NT2/D1 (cell line): ENCODE measurements at regions not wholly inside any gene's neighbourhood (a gene's known extent, or its start where the extent isn't known, plus 50 kb on each side); places are given as distances from the start of the nearest gene placed in this dataset.

Source experiments
- SUZ12 ChIP-seq: IDR thresholded peaks from 2 replicates; pipeline ENCODE4 v1.6.1; 2011; ENCODE audit not compliant: insufficient read length, insufficient read depth; ENCODE audit errors: extremely low read depth
- YY1 ChIP-seq: IDR thresholded peaks from 2 replicates; pipeline ENCODE4 v1.6.1; 2011; ENCODE audit not compliant: insufficient read length, insufficient read depth
- ZNF274 ChIP-seq: IDR thresholded peaks from 2 replicates; pipeline ENCODE4 v1.6.1; 2011; ENCODE audit warnings: mild to moderate bottlenecking, low read depth, low read length

DNA sequence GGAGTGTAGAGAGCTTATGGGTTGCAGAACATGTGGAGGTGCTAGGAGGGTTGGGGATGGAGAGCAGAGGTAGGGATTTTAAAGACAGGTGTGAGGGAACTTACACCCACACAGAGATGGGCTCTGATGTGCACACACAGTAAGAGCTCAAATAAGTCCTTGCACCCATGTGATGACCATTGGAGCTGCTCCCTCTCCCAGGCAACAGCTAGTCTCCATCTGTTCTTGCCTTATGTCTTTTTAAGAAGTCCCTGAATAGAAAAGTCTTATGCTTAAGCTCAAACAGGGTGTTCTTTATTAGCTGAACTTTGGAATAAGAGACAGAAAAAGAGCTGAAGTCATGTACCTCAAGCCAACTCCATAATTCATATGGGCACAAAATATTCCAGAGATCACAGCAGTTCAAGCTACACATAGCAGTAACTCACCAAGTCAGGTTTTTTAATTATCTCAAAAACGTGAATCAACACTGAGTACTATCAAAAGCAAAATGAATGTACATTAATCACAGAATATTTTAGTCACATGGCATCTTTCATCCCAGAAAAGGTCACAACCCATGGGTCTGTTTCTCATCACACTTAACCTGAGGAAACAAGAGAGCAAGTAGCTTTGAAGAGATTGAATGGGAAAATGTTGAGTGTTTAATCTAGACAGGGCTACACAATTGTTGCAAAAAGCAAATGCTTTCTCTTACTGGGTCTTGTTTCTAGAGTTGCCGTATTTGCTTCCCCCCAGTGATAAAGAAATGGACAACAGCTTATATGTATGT is 1513.6 kb upstream of the SEL1L start:
- no peak for TF ChIP-seq SUZ12
- no peak for TF ChIP-seq YY1
- TF ChIP-seq ZNF274 = no peak
